ENCODE measurements at regions not wholly inside any gene's neighbourhood (a gene's known extent, or its start where the extent isn't known, plus 50 kb on each side); places are given as distances from the start of the nearest gene placed in this dataset.
A peak's percentile ranks its signal among the peaks of the same experiment; 100 is the strongest.
"Not testable (repeated sequence)": the region's sequence is repeated elsewhere in the genome, so short reads cannot be mapped to it uniquely, and the experiment has no call there.

DNA sequence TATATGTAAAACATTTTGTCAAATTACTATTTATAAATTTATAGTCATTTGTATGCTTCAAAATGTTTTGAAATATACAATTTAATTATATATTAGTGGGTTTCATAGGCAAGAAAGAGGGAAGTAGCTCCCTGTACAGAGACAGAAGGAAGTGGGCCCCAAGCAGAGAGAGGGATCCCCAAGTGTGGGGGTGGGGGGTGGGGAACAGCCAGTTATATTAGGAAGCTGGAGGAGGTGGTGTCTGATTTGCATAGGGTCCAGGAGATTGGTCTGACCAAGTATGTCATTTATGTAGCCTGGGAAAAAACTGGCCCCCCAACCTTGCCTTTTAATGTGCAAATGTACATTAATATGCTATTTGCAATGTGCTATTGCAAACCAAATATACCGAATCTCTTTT, 76.5 kb upstream of the ZSWIM2 start:
- DNase-seq: no peak

DNA sequence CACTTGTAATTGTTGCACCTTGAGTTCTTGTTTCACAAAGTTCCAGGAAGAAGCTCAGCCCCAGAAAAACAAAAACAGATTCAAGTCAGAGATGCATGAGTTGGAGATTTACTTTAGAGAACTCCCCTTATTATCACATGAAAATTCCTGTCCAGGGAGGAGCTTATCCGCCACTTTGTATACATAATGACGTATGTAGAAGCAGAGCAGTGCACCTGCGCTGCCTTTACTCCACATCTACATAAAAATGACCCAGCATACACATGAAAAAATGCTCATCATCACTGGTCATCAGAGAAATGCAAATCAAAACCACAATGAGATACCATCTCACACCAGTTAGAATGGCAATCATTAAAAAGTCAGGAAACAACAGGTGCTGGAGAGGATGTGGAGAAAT, 73.3 kb upstream of the ZSWIM2 start:
- not testable (repeated sequence) for DNase-seq

DNA sequence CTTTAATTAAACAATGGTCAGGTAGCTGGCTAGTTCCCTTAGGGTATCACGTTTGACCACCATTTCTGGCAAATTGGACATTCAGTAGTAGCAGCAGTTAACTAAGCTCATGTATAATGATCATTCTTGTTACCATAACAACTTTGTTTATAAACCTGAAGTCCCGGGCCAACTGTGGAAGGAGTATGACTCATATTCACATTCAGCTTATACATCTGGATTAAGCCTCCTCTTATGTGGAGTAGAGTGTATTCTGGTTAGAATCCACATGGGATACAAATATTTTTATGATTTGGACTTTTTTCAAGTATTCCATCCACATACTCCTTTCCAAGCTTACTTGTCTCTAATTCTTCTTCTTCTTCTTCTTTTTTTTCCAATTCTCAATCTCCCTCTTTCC, 70.3 kb upstream of the ZSWIM2 start:
- DNase-seq: peak; percentile 83

DNA sequence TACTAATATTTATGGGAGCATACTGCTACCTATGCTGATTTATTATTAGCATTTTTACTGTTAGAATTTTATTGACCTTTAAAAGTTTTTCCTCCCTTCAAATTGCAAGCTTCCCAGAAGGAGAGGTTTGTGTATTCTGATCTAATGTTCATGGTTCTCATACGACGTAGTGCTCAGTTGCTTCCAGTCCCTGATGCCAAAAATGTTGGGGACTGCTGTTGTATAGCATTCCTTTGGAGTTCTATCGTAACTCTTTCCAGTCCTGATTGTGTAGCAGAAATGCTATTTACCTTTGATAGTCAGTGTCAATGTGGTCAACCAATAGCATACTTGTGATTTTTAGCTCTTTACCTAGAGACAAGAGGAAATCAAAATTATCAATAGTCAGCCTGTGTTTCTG, 69.5 kb upstream of the ZSWIM2 start:
- DNase-seq: no peak

DNA sequence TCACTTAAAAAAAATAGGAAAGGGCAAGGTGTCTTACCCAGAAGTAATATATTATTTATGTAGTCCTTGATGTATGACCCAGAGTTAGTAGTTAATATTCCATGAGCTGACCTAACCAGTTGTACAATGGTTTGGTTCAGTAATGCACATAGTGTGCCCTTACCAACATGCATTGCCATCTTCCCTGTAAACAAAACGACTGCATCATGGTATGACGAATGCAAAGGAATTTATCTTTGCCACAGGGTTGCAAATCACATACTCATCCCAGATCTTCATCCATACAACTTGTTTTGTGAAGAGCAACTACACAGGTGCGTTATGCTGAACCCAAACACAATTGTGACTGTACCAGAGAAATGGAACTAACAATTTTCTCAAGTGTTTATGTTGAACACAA, 68.9 kb upstream of the ZSWIM2 start:
- no peak for DNase-seq

DNA sequence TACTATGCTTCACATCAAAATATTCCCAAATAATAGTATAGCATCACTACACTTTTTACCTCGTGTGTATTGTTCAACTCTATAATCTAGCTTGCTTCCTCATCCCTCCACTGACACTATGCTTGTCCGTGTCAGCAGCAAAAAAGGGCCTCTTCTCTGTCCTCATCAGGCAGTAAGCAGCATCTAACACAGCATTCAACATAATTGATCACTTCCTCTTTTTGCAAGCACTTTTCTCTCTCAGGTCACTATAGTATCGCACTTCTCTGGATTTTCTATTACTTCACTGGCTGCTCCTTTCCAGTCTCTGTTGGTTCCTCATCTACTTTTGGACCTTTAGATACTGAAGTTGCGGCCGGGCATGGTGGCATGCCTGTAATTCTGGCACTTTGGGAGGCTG, 64.9 kb upstream of the ZSWIM2 start:
- DNase-seq: no peak

DNA sequence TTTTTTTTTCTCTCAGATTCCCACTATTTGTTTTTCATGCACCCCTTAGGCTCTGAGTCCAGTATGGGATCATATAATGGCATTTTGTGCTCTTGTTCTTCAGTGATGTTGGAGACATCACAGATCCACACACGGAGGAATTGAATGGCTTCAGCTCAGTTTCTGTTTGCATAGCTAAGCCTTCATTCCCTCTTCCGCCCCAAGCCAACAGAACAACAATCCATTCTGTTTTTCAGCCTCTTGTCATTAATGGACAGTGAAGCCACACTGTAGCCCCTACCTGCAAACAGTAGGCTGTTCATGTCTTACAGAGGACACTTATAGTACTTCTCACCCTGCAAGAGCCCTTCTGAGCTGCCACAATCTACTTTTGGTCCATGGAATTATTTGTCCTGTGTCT, 64.0 kb upstream of the ZSWIM2 start:
- DNase-seq: no peak

DNA sequence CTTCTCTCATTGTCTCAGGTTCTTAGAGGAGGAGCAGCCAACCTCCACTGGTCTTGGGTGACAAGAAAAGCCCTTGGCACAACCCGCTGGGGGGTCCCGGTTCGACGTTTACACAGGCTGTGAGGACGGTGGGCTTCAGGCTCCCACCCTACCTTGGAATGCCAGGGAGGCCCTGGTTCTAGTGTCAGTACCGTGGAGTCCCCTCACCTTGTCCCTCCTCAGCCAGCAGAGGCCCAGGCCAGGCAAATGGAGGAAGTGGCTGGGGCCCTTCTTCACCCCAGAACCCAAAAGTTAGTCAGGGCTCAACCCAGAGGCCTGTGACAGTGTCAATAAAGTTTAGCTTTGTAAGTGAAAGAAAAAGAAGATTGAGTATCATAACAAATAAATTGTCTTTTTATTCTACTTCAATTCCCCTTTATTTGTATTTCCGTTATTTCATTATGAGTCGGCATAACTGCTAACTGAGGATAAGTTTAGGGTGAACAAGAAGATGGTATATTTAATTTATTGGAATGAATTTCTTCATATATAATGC, 62.6 kb upstream of the ZSWIM2 start:
- DNase-seq: no peak

DNA sequence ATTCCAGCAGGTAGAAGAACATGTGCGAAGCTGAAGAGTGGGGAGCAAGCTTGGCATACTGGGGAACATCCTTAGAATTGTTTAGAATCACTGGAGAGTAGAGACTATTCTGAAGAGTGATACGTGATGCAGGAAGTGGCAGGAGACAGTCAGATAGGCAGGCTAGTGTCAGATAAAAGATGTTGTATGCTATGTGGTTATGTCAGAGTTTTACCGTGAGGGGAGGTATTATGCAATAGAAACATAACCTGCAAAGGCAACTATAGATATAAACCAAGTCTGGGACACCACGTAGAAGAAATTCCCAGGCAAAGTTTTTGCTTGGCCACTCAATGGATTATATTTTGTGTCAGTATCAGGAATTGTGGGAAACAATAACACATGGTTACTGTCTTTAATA, 62.0 kb upstream of the ZSWIM2 start:
- no peak for DNase-seq

DNA sequence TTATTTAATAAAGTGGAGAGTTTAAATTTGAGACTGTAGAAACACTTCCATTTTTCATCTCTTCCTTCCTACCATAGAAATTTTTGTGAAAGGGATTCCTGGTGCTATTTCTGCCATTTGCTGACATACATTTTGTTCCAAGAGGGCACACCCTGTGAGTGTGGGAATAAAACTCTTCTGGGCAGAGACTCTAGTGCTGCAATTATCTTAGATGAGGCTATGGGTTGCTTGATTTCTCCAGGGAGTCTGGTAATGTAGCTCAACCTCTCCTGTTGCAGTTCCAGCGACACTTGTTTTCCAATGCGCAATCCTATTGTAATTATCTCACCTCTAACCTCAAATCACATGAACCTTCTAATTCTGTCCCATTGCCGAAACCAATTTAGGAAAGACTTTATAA, 60.1 kb upstream of the ZSWIM2 start:
- DNase-seq: no peak

DNA sequence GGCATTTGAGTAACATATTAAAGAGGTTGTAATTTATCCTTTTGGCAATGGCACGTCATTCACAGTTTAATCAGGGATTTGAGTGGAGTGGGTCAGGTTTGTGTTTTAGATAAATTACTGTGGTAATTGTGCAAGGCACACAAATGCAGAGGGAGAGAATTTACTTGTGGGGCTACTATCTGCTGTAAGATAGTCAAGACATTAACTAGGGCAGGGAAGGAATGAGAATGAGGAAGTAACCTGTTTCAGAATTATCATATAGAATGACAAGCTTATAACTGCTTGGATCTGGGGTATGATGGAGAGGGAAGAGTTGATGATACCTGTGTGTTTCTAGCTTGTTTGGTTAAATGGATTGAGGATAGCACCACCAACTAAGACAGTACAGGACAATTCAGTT, 58.9 kb upstream of the ZSWIM2 start:
- no peak for DNase-seq

DNA sequence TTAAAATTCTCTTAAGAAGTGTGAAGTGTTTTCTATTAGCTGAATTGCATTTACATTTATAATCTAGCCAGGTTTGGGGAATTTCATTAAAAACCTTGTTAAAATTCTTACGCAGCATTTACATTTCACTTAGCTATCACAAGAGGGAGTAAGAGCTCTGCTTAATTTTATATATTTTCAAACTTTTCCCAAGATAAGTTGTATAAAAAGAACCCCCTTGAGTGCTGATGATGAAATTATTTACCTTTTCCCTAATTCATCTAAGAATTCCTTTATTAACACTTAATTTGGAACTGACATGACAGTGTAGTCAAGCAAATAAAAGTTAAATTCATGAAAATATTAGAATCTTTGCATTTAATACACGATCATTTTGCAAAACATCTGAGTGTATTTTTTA, 54.2 kb upstream of the ZSWIM2 start:
- DNase-seq: peak; percentile 46

All from dermis blood vessel endothelial cell (primary cell).